ENCODE measurements at regions not wholly inside any gene's neighbourhood (a gene's known extent, or its start where the extent isn't known, plus 50 kb on each side); places are given as distances from the start of the nearest gene placed in this dataset.

GRCh38 chr13:40470660-40471059 lies 195.8 kb downstream of the FOXO1 start:
- H3K14ac ChIP-seq (ENCODE audit: low read length in 2 of 2), result no peak overlapping the region
- H3K4me2 ChIP-seq (ENCODE audit: low read length, poor library complexity, severe bottlenecking), result no peak overlapping the region
- no peak overlapping the region for H3K4ac ChIP-seq (ENCODE audit: low read depth in 1 of 2, low read length in 2 of 2)
- no peak overlapping the region for H2BK5ac ChIP-seq (ENCODE audit: low read depth, low read length, poor library complexity, severe bottlenecking)
- H2AFZ ChIP-seq (ENCODE audit: low read depth, low read length), result no peak overlapping the region
- H3K9me3 ChIP-seq (ENCODE audit: control insufficient read depth, low read length), result no peaks in the 10 kb centered on the region
- H2BK120ac ChIP-seq (ENCODE audit: low read depth, low read length), result no peak overlapping the region
- peaks cover 2% of the 10 kb centered on the region for H3K4me1 ChIP-seq (ENCODE audit: control insufficient read depth, insufficient read depth, low read depth, low read length)
- no peak overlapping the region for H2BK15ac ChIP-seq (ENCODE audit: low read depth, poor library complexity, severe bottlenecking)
- H4K8ac ChIP-seq (ENCODE audit: low read length), result no peak overlapping the region
- H3K36me3 ChIP-seq (ENCODE audit: control insufficient read depth in 1 of 2, insufficient read depth in 2 of 2, low read depth in 1 of 2, low read length in 2 of 2), result no peaks in the 10 kb centered on the region
- H4K91ac ChIP-seq (ENCODE audit: low read length), result no peak overlapping the region
- H3K4me3 ChIP-seq (ENCODE audit: insufficient read depth in 1 of 2, low read depth in 1 of 2, low read length in 2 of 2), result no peak overlapping the region
- no peak overlapping the region for H2BK12ac ChIP-seq (ENCODE audit: low read length in 2 of 2)
- no peak overlapping the region for H3K27ac ChIP-seq (ENCODE audit: low read length, poor library complexity, severe bottlenecking)
- H2AK5ac ChIP-seq (ENCODE audit: low read length, severe bottlenecking), result no peak overlapping the region
- H3K18ac ChIP-seq (ENCODE audit: low read depth in 1 of 2, low read length in 2 of 2), result no peak overlapping the region
- WGBS, result 84% methylated on average over 4 of the region's 4 CpGs
- DNase-seq, result no peak
- no peak overlapping the region for H3K23ac ChIP-seq (ENCODE audit: low read length in 2 of 2)
- no peaks in the 10 kb centered on the region for H3K79me1 ChIP-seq (replicated peaks; ENCODE audit: low read length, poor library complexity, severe bottlenecking)
- H3K27me3 ChIP-seq (ENCODE audit: control insufficient read depth in 1 of 2, insufficient read depth in 1 of 2, low read length in 2 of 2), result no peaks in the 10 kb centered on the region
- H3K9ac ChIP-seq (ENCODE audit: low read length), result peak overlapping the region; percentile 53

DNA sequence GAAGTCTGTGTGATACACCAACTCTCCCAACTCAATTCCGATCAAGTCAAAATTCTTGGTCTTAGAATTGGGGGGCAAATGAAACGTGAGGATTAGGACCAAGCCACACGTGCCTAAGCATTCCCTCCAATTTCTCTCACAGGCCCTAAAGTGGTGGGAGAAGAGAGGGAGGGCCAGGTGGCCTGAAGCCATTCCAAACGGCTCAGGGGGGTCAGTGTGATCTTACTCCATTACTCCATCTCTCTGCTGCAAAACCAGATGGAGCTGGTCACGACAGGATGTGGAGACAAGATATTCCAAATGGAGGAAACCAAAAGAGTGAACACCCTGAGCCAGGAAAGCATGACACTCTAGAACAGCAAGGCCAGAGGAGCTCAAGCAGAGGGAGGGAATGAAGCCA lies 195.4 kb downstream of the FOXO1 start:
- Histone ChIP-seq H2BK5ac (ENCODE audit: low read depth, low read length, poor library complexity, severe bottlenecking) (no peak overlapping the region), H3K9me3 (ENCODE audit: control insufficient read depth, low read length) (no peaks in the 10 kb centered on the region), H3K14ac (ENCODE audit: low read length in 2 of 2) (no peak overlapping the region), H3K36me3 (ENCODE audit: control insufficient read depth in 1 of 2, insufficient read depth in 2 of 2, low read depth in 1 of 2, low read length in 2 of 2) (no peaks in the 10 kb centered on the region), H2BK12ac (ENCODE audit: low read length in 2 of 2) (no peak overlapping the region), H3K27ac (ENCODE audit: low read length, poor library complexity, severe bottlenecking) (no peak overlapping the region), H2AK5ac (ENCODE audit: low read length, severe bottlenecking) (no peak overlapping the region), H2BK120ac (ENCODE audit: low read depth, low read length) (no peak overlapping the region), H3K23ac (ENCODE audit: low read length in 2 of 2) (no peak overlapping the region), H3K79me1 (replicated peaks; ENCODE audit: low read length, poor library complexity, severe bottlenecking) (no peaks in the 10 kb centered on the region), H3K9ac (ENCODE audit: low read length) (peak overlapping the region; percentile 53), H3K27me3 (ENCODE audit: control insufficient read depth in 1 of 2, insufficient read depth in 1 of 2, low read length in 2 of 2) (no peaks in the 10 kb centered on the region), H3K4me2 (ENCODE audit: low read length, poor library complexity, severe bottlenecking) (no peak overlapping the region), H3K4ac (ENCODE audit: low read depth in 1 of 2, low read length in 2 of 2) (no peak overlapping the region), H4K91ac (ENCODE audit: low read length) (no peak overlapping the region), H2BK15ac (ENCODE audit: low read depth, poor library complexity, severe bottlenecking) (no peak overlapping the region), H2AFZ (ENCODE audit: low read depth, low read length) (no peak overlapping the region), H4K8ac (ENCODE audit: low read length) (no peak overlapping the region), H3K4me3 (ENCODE audit: insufficient read depth in 1 of 2, low read depth in 1 of 2, low read length in 2 of 2) (no peak overlapping the region), H3K4me1 (ENCODE audit: control insufficient read depth, insufficient read depth, low read depth, low read length) (peaks cover 2% of the 10 kb centered on the region), H3K18ac (ENCODE audit: low read depth in 1 of 2, low read length in 2 of 2) (no peak overlapping the region)
- DNase-seq, result no peak
- WGBS, result 68% methylated on average over 4 of the region's 5 CpGs

DNA sequence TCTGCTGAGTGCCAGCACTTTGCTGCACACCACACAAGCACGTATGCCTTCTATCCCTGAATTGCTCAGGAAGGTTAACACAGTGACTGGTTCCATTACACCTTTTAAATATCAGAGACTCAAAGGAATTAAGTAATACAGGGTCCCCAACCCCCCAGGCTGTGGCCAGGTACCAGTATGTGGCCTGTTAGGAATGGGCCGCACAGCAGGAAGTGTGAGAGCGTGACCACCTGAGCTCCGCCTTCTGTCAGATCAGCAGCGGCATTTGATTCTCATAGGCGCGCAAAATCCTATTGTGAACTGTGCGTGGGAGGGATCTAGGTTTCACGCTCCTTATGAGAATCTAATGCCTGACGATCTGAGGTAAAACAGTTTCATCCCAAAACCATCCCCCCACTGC lies 194.5 kb downstream of the FOXO1 start:
- no peak for DNase-seq
- H3K36me3 ChIP-seq (ENCODE audit: control insufficient read depth in 1 of 2, insufficient read depth in 2 of 2, low read depth in 1 of 2, low read length in 2 of 2), result no peaks in the 10 kb centered on the region
- no peak overlapping the region for H3K9ac ChIP-seq (ENCODE audit: low read length)
- H3K79me1 ChIP-seq (replicated peaks; ENCODE audit: low read length, poor library complexity, severe bottlenecking), result no peaks in the 10 kb centered on the region
- H3K23ac ChIP-seq (ENCODE audit: low read length in 2 of 2), result no peak overlapping the region
- no peak overlapping the region for H4K8ac ChIP-seq (ENCODE audit: low read length)
- no peak overlapping the region for H3K4me2 ChIP-seq (ENCODE audit: low read length, poor library complexity, severe bottlenecking)
- H3K27me3 ChIP-seq (ENCODE audit: control insufficient read depth in 1 of 2, insufficient read depth in 1 of 2, low read length in 2 of 2), result no peaks in the 10 kb centered on the region
- H2BK5ac ChIP-seq (ENCODE audit: low read depth, low read length, poor library complexity, severe bottlenecking), result no peak overlapping the region
- H3K4me1 ChIP-seq (ENCODE audit: control insufficient read depth, insufficient read depth, low read depth, low read length), result peaks cover 2% of the 10 kb centered on the region
- no peak overlapping the region for H3K4me3 ChIP-seq (ENCODE audit: insufficient read depth in 1 of 2, low read depth in 1 of 2, low read length in 2 of 2)
- no peak overlapping the region for H3K4ac ChIP-seq (ENCODE audit: low read depth in 1 of 2, low read length in 2 of 2)
- no peak overlapping the region for H2BK120ac ChIP-seq (ENCODE audit: low read depth, low read length)
- no peak overlapping the region for H2BK15ac ChIP-seq (ENCODE audit: low read depth, poor library complexity, severe bottlenecking)
- WGBS, result 95% methylated on average over 10 of the region's 10 CpGs
- no peak overlapping the region for H3K27ac ChIP-seq (ENCODE audit: low read length, poor library complexity, severe bottlenecking)
- H3K18ac ChIP-seq (ENCODE audit: low read depth in 1 of 2, low read length in 2 of 2), result no peak overlapping the region
- no peak overlapping the region for H2AK5ac ChIP-seq (ENCODE audit: low read length, severe bottlenecking)
- H2BK12ac ChIP-seq (ENCODE audit: low read length in 2 of 2), result no peak overlapping the region
- H4K91ac ChIP-seq (ENCODE audit: low read length), result no peak overlapping the region
- no peak overlapping the region for H2AFZ ChIP-seq (ENCODE audit: low read depth, low read length)
- H3K9me3 ChIP-seq (ENCODE audit: control insufficient read depth, low read length), result no peaks in the 10 kb centered on the region
- H3K14ac ChIP-seq (ENCODE audit: low read length in 2 of 2), result peak overlapping the region in 1 of 2 experiments; percentile 31

GRCh38 chr13:40472427-40473220 lies 193.8 kb downstream of the FOXO1 start:
- Histone ChIP-seq H3K4me1 (ENCODE audit: control insufficient read depth, insufficient read depth, low read depth, low read length) (peaks cover 2% of the 10 kb centered on the region), H4K8ac (ENCODE audit: low read length) (no peak overlapping the region), H2BK15ac (ENCODE audit: low read depth, poor library complexity, severe bottlenecking) (no peak overlapping the region)

More at GRCh38 chr13:40472427-40473220, 193.8 kb downstream of the FOXO1 start:
- no peak overlapping the region for H2AK5ac ChIP-seq (ENCODE audit: low read length, severe bottlenecking)
- H3K4me3 ChIP-seq (ENCODE audit: insufficient read depth in 1 of 2, low read depth in 1 of 2, low read length in 2 of 2), result no peak overlapping the region
- no peaks in the 10 kb centered on the region for H3K27me3 ChIP-seq (ENCODE audit: control insufficient read depth in 1 of 2, insufficient read depth in 1 of 2, low read length in 2 of 2)
- H2BK120ac ChIP-seq (ENCODE audit: low read depth, low read length), result no peak overlapping the region
- 87% methylated on average over 7 of the region's 8 CpGs for WGBS
- H3K4me2 ChIP-seq (ENCODE audit: low read length, poor library complexity, severe bottlenecking), result no peak overlapping the region
- no peaks in the 10 kb centered on the region for H3K9me3 ChIP-seq (ENCODE audit: control insufficient read depth, low read length)
- no peak overlapping the region for H2AFZ ChIP-seq (ENCODE audit: low read depth, low read length)
- H3K23ac ChIP-seq (ENCODE audit: low read length in 2 of 2), result no peak overlapping the region
- no peak overlapping the region for H2BK12ac ChIP-seq (ENCODE audit: low read length in 2 of 2)
- H2BK5ac ChIP-seq (ENCODE audit: low read depth, low read length, poor library complexity, severe bottlenecking), result no peak overlapping the region
- H3K14ac ChIP-seq (ENCODE audit: low read length in 2 of 2), result no peak overlapping the region
- H4K91ac ChIP-seq (ENCODE audit: low read length), result no peak overlapping the region
- H3K9ac ChIP-seq (ENCODE audit: low read length), result no peak overlapping the region
- H3K4ac ChIP-seq (ENCODE audit: low read depth in 1 of 2, low read length in 2 of 2), result no peak overlapping the region
- no peak overlapping the region for H3K18ac ChIP-seq (ENCODE audit: low read depth in 1 of 2, low read length in 2 of 2)
- no peak overlapping the region for H3K27ac ChIP-seq (ENCODE audit: low read length, poor library complexity, severe bottlenecking)
- H3K36me3 ChIP-seq (ENCODE audit: control insufficient read depth in 1 of 2, insufficient read depth in 2 of 2, low read depth in 1 of 2, low read length in 2 of 2), result no peaks in the 10 kb centered on the region
- H3K79me1 ChIP-seq (replicated peaks; ENCODE audit: low read length, poor library complexity, severe bottlenecking), result no peaks in the 10 kb centered on the region
- no peak for DNase-seq
